Chondrocyte (in vitro differentiated cells): ENCODE measurements at regions not wholly inside any gene's neighbourhood (a gene's known extent, or its start where the extent isn't known, plus 50 kb on each side); places are given as distances from the start of the nearest gene placed in this dataset.

ENCODE experiments used
- DNase-seq: peaks from one replicate; pipeline ENCODE4 v3.0.0; 2021; ENCODE audit warnings: mixed read lengths, low spot score
- H3K27ac Mint-ChIP-seq: one replicate; pipeline ENCODE4 v1.8.0; 2021; ENCODE audit warnings: mild to moderate bottlenecking, moderate library complexity, mixed read lengths; ENCODE audit not compliant: unreplicated experiment
- H3K27me3 Mint-ChIP-seq: 2 replicates; pipeline ENCODE4 v1.8.0; 2021; ENCODE audit warnings: low read depth, mixed read lengths
- H3K36me3 Mint-ChIP-seq: 2 replicates; pipeline ENCODE4 v1.8.0; 2021; ENCODE audit warnings: low read depth, mixed read lengths
- H3K4me1 Mint-ChIP-seq: 2 replicates; pipeline ENCODE4 v1.8.0; 2021; ENCODE audit warnings: low read depth, mild to moderate bottlenecking, mixed read lengths
- H3K4me3 Mint-ChIP-seq: one replicate; pipeline ENCODE4 v1.8.0; 2021; ENCODE audit warnings: mild to moderate bottlenecking, moderate library complexity, mixed read lengths; ENCODE audit not compliant: unreplicated experiment
- H3K9me3 Mint-ChIP-seq: 2 replicates; pipeline ENCODE4 v1.8.0; 2021; ENCODE audit warnings: low read depth, mixed read lengths
- CTCF ChIP-seq: fragments of 200-600 bp; sonication (generic); IDR thresholded peaks from 2 replicates; pipeline ENCODE4 v1.5.0; 2021; ENCODE audit warnings: antibody characterized with exemption, mild to moderate bottlenecking, moderate library complexity

DNA sequence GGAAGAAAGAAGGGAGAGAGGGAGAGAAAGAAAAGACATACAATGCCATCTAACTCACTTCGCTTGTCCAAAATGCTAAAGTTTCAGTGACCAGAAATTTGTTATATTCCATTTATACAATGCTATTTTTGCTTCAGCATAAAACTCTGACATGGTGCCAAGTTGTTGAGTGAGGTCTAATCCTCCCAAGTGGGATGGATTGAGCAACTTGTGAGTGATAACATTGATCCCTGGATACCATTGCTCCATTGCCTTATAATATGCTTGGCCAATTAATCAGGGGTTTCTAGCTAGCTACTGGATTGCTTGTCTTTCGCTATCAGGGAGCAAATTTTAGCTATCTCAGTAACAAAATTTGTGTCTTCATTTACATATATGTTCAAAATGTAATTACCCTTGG, 615.6 kb upstream of the DPPA4 start:
- DNase-seq: no peak
- Mint-ChIP-seq H3K36me3 (no peaks in the 10 kb centered on the region), H3K4me3 (no peak overlapping the region), H3K4me1 (peaks cover 7% of the 10 kb centered on the region), H3K27ac (no peak overlapping the region), H3K9me3 (peaks cover 11% of the 10 kb centered on the region), H3K27me3 (no peaks in the 10 kb centered on the region)
- no peak for TF ChIP-seq CTCF

GRCh38 chr3:109963831-109964230, 626.5 kb upstream of the DPPA4 start:
- no peak for DNase-seq
- H3K4me3 Mint-ChIP-seq: no peak overlapping the region
- H3K4me1 Mint-ChIP-seq: peaks cover 8% of the 10 kb centered on the region
- H3K36me3 Mint-ChIP-seq: no peaks in the 10 kb centered on the region
- no peak overlapping the region for H3K27ac Mint-ChIP-seq
- no peaks in the 10 kb centered on the region for H3K9me3 Mint-ChIP-seq
- H3K27me3 Mint-ChIP-seq: no peaks in the 10 kb centered on the region
- TF ChIP-seq CTCF: no peak

- Mint-ChIP-seq H3K27ac (no peak overlapping the region), H3K4me1 (no peaks in the 10 kb centered on the region), H3K36me3 (no peaks in the 10 kb centered on the region), H3K27me3 (no peaks in the 10 kb centered on the region), H3K9me3 (peaks cover 7% of the 10 kb centered on the region), H3K4me3 (no peak overlapping the region)
- no peak for DNase-seq
- no peak for TF ChIP-seq CTCF
Observed at GRCh38 chr3:109973733-109974132, 636.4 kb upstream of the DPPA4 start.

GRCh38 chr3:109977897-109978296, 640.6 kb upstream of the DPPA4 start:
- Mint-ChIP-seq H3K27me3 (no peaks in the 10 kb centered on the region), H3K4me3 (no peak overlapping the region), H3K27ac (no peak overlapping the region), H3K9me3 (peaks cover 7% of the 10 kb centered on the region), H3K36me3 (no peaks in the 10 kb centered on the region), H3K4me1 (no peaks in the 10 kb centered on the region)
- TF ChIP-seq CTCF: no peak
- DNase-seq: no peak

DNA sequence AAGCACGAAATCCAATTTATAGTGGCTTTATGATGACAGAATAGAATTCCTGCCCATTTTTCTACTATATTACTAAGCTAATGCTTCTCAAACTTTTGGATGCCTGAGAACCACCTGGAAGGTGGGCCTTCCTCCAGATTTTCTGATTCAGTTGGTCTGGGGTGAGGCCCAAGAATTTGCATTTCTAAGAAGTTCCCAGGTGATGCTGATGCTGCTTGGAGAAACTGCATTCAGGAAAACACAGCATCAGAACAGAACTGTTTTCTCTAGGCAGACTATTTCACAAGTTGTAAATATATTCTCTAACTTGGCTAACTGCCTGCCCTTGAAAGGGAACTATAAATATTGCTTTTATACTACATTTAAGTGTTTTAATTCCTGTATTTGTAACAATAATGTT, 644.9 kb upstream of the DPPA4 start:
- Mint-ChIP-seq H3K4me3 (no peak overlapping the region), H3K27me3 (no peaks in the 10 kb centered on the region)

More for the DNA sequence above, 644.9 kb upstream of the DPPA4 start:
- Mint-ChIP-seq H3K27ac (no peak overlapping the region), H3K4me1 (no peaks in the 10 kb centered on the region), H3K36me3 (no peaks in the 10 kb centered on the region), H3K9me3 (no peaks in the 10 kb centered on the region)
- TF ChIP-seq CTCF: no peak
- DNase-seq: no peak
